Embryonic facial prominence (tissue), 1 donor: ENCODE measurements at regions not wholly inside any gene's neighbourhood (a gene's known extent, or its start where the extent isn't known, plus 50 kb on each side); places are given as distances from the start of the nearest gene placed in this dataset.
"Not testable (repeated sequence)": the region's sequence is repeated elsewhere in the genome, so short reads cannot be mapped to it uniquely, and the experiment has no call there.

ENCODE experiments used
- DNase-seq: peaks from one replicate; pipeline ENCODE4 v3.0.0-alpha.2; 2016; ENCODE audit errors: extremely low spot score

DNA sequence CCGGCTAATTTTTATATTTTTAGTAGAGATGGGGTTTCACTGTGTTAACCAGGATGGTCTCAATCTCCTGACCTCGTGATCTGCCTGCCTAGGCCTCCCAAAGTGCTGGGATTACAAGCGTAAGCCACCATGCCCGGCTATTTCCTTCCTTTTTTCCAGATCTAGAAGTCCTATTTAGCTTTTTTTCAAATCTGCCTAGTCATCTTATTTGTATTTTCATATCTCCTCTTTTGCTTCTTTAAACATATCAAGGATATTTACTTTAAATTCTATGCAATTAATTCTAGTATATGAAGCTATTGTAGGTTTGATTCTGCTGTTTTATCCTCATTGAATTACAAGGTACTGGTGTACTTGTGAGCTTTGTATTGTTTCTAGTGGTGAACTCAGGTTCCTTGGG is 119.1 kb downstream of the MACIR start:
- DNase-seq = not testable (repeated sequence)

DNA sequence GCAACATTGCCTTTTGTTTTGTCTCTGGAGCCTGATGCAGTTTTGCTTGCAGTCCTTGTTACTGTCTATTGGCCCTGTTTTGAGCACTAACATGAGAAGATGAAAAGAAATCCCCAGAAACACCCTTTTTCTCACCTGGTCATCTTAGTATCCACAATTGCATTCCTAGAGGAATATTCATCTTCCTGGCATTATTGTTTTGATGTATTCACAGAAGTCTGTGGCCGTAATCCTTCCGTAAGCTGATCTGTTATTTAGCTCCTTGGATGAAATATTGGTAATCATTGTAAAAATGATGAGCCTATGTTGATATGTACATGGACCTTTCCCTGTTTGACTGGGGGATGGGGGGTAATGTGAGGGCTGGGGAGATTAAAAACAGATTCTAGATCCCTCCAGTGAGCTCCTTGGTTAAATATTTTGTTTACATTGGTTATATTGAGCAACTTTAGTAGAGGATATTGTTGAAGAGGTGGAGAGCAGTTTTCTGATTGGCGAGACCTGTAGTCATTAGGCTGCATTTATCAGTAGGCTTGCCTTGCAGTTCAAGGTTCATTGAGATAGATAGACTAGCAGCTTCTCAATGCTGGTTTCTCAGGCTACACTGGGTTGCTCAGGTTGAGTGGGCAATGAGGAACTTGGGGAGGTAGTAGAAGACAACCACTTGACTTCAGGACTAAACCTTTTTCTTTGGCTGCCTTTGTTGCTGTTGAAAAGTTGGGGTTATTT is 117.5 kb downstream of the MACIR start:
- no peak for DNase-seq

GRCh38 chr5:103375350-103375749 is 116.8 kb downstream of the MACIR start:
- no peak for DNase-seq

GRCh38 chr5:103374473-103374963 is 116.0 kb downstream of the MACIR start:
- DNase-seq = no peak

DNA sequence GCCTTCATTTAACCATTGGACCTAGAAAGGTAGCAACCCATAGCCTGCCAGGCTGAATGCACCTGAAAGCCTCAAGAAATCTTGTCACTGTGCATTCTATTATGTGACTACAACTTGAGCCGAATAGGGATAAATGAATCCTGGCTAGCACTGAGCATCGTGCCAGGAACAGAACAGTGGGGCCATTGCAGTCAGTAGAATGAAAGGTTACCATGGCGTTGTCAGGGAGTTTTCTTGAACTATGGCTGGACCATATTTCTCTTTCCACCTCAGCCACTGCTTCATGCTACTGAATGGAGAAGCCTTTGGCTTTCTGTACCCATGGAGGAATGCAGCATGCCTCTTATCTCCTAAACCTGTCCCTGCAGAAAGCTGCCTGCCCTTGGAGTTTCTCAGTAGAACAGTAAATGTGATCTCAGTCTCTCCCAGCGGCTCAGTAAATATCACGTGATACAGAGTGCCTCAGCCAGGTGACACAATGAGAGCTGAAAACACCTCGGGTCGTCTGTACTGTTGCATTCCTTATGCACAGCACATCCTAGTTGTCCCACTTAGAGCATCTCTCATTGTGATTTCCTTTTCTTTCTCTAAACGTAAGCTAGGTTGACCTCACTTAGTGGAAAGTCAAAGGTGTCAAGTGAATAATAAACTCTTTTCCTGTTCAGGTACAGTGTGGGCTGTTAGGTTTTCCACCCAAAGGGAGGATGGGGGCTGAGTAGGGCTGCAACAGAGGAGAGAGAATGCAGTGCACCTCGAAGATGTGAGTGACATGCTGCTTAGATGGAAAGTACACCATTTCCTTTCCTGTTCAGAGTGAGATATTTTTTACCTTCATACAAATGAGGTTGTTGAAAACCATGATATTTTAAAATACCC is 115.3 kb downstream of the MACIR start:
- DNase-seq = no peak

DNA sequence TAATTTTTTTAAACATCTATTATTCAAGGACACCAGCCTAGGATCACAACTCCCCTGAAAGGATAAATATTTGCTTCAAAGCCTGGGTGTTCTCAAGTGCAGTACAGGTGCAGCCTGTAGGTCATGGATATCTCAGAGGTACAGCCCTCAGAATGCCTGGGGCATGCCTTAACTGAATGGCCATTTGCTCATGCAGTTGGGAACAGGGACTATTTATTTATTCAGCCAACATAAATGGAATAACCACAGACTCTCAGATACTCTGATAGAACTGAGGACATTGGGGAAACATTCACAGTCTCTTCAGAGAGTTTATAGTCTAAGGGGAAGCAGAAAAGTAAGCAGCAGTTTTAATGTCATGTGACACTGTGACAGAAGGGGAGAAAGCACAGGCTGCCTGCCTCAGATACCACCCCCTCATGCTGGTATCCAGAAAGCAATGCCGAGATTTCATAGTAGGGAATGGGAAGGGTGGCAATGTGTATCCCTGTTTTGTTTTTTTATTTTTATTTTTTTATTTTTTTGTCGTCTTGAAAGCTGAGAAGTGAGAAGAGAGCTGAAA is 112.6 kb downstream of the MACIR start:
- no peak for DNase-seq

- no peak for DNase-seq
Observed at GRCh38 chr5:103369125-103370120, 110.9 kb downstream of the MACIR start.

- DNase-seq = no peak
Observed at GRCh38 chr5:103367702-103368101, 109.1 kb downstream of the MACIR start.

GRCh38 chr5:103366918-103367549 is 108.5 kb downstream of the MACIR start:
- no peak for DNase-seq

DNA sequence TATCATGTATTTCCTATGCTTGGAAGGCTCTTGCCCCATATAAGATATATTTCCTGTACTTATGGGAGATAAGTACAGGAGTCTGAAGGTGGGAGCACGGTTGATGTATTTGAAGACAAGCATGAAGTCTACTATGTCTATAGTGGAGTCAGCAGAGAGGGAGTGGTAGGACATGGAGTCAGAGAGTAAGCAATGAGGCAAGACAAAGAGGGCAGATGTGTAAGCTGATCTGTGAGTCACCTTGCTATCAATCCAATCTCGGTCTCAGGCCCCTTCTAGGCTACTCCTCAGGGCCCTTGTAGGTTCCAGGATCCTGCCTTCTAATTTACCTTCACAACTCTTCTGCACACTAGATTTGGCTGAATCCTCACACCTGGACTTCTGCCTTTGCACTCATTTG is 105.5 kb downstream of the MACIR start:
- no peak for DNase-seq

DNA sequence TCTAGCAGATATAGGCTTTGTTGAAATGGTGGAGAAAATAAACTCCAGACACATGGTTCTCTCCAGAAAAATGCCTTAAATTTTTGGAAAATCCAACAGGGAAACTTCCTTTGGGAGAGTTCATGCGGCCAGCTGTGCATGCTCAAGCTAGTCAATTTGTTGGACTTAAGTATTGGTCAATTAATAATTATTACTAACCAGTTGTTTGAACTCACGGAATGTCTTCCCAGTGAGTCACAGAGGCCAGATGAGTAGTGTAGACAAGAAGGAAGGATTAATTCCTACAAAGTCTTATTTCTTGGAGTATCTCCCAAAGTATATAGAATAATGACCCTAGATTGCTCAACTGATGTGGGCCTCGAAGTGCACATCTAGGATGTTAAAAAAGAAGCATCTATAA is 103.6 kb downstream of the MACIR start:
- no peak for DNase-seq

- no peak for DNase-seq
Observed at GRCh38 chr5:103360475-103360874, 101.9 kb downstream of the MACIR start.

- DNase-seq = no peak
Observed at GRCh38 chr5:103358305-103358995, 99.9 kb downstream of the MACIR start.

DNA sequence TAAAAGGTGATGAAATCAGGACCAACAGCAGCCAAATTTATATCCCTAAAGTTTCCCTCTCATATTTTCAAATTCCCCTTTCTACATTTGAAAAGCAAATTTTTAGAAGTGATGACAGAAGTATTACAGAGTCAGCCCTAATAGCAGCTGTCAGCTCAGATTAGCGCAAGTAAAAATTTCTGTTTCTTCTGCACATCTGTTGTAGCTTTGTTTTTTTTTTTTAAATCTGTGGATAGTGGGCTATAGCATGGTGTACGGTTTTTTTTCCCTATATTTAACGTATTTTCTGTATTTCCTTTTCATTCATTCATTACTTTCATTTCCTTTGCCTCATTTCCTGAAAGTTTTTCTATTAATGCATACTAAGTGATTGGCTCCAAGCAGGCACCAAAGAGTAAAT is 99.1 kb downstream of the MACIR start:
- DNase-seq = peak; percentile 15

GRCh38 chr5:103356350-103357091 is 98.0 kb downstream of the MACIR start:
- DNase-seq = no peak

DNA sequence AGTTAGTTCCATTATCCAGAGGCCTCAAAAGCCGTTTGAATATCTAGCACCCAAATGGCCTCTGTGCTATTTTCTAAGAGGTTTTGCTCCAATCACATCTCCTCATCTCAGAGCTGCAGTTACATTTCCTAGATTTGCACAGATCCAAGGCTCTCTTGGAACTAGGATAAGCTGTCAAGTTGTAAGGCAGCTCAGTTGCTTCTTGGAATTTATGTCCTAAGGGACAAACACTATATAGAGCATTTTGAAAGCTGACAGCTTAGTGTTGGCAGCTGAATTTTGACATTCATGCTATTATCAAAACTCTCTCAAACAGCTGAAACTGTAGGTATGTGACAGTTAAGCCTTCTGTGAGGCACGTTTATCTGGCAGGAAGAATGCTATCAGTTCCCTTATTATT is 97.0 kb downstream of the MACIR start:
- DNase-seq = no peak

GRCh38 chr5:103354446-103354845 is 95.9 kb downstream of the MACIR start:
- DNase-seq = no peak

DNA sequence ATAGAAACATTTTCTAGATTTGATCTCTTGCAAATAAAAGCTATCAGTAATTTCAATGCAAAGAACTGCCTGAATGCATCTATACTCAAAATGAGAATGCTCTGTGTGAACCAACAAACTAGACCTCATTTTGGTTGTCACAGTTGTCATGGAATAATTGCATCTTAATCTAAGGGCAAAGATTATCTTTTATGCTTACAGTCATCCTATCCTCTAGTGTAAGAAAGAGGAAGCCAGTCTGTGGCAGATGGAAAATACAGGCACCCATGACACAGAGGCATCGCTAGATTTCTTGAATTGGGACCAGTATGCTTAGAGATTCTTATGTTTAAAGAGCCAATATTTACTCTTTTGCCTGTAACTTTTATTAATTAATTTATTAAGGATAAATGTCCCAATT is 95.0 kb downstream of the MACIR start:
- no peak for DNase-seq

GRCh38 chr5:103347716-103348423 is 89.3 kb downstream of the MACIR start:
- no peak for DNase-seq
